Breast epithelium (tissue), 3 donors: ENCODE measurements at regions not wholly inside any gene's neighbourhood (a gene's known extent, or its start where the extent isn't known, plus 50 kb on each side); places are given as distances from the start of the nearest gene placed in this dataset.

ENCODE experiments used
- POLR2A ChIP-seq: fragments of 450-650 bp; IDR thresholded peaks from one replicate; pipeline ENCODE4 v1.6.1; 2016; ENCODE audit warnings: antibody characterized with exemption, mild to moderate bottlenecking, moderate library complexity
- POLR2AphosphoS5 ChIP-seq, 3 donors: sonication (generic); formaldehyde crosslinking; IDR thresholded peaks; one replicate each; pipeline ENCODE4 v1.6.1; 2017; ENCODE audit warnings: antibody characterized with exemption in 3 of 3
- TF ChIP-seq, protein P1 (sequence below), 3 donors: fragments of 450-650 bp; IDR thresholded peaks; one replicate each; pipeline ENCODE4 v1.5.1; 2016 to 2017; ENCODE audit warnings: antibody characterized with exemption in 3 of 3, mild to moderate bottlenecking in 3 of 3, moderate library complexity in 3 of 3

DNA sequence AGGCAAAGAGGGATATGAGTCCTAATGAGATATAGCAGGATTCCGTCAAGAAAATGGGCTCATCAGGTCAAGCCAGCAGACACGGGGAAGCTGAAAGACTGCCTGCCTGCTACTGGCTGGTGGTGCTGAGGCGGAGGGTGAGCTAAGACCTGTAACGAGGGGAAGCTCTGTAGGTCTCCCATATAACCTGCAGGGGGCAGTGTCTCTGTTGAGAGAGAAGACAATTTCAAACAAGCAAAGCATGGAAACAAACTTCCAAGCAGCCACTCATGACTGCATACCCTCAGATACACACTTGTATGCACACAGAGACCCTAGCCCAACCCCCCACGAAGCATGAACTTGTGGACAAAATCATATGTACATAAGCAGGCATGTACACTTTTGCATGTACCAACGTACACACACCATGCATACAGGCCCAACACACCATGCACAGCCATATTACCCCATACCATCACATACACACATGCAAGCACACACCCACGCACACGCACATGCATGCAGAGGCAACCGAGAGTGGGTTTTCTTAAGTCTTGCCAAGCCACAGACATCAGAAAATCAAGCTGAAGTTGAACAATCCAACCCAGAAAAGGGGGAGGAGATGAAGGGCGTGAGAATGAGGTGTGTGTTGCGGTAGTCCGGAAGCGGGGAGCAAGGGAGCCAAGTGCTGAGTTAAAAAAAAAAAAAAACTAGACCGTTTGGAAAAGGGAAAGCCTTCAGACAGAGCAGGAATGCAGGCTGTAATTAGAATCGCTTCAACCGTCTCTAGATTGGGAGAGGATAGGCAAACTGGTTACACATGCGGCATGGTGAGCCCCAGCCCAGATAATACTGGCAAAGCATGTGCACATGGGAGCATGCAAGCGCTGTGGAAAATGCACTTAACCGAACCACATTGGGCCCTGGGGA is 71.0 kb downstream of the PJA1 start:
- TF ChIP-seq POLR2A, result no peak
- TF ChIP-seq POLR2AphosphoS5 (IDR thresholded peaks at IDR 0.05), result no peak
- TF ChIP-seq, protein P1, sequence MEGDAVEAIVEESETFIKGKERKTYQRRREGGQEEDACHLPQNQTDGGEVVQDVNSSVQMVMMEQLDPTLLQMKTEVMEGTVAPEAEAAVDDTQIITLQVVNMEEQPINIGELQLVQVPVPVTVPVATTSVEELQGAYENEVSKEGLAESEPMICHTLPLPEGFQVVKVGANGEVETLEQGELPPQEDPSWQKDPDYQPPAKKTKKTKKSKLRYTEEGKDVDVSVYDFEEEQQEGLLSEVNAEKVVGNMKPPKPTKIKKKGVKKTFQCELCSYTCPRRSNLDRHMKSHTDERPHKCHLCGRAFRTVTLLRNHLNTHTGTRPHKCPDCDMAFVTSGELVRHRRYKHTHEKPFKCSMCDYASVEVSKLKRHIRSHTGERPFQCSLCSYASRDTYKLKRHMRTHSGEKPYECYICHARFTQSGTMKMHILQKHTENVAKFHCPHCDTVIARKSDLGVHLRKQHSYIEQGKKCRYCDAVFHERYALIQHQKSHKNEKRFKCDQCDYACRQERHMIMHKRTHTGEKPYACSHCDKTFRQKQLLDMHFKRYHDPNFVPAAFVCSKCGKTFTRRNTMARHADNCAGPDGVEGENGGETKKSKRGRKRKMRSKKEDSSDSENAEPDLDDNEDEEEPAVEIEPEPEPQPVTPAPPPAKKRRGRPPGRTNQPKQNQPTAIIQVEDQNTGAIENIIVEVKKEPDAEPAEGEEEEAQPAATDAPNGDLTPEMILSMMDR (IDR thresholded peaks at IDR 0.05), result peak in 2 of 3 donors; percentile 28 to 46
